Hindlimb muscle (tissue), 1 donor: ENCODE measurements at regions not wholly inside any gene's neighbourhood (a gene's known extent, or its start where the extent isn't known, plus 50 kb on each side); places are given as distances from the start of the nearest gene placed in this dataset.
A peak's percentile ranks its signal among the peaks of the same experiment; 100 is the strongest.
"Not testable (repeated sequence)": the region's sequence is repeated elsewhere in the genome, so short reads cannot be mapped to it uniquely, and the experiment has no call there.

ENCODE experiments used
- DNase-seq: peaks from one replicate; pipeline ENCODE4 v3.0.0-alpha.2; 2013

- DNase-seq = no peak
Measured at GRCh38 chr4:29966386-29966785, 753.8 kb upstream of the PCDH7 start.

DNA sequence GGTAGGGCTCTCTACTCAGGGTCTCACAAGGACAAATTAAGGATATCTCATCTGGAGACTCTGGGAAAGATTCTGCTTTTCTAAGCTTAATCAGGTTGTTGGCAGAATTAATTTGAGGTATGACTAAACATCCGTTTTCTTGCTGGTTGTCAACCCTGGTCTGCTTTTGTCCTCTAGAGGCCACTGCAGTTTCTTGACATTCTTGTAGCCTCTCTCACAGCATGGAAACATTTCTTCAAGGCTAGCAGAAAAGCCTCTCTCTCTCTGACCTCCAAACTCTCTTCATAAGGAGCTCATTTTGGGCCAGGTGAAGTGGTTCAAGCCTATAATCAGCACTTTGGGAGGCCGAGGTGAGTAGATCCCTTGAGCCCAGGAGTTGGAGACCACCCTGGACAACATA, 749.5 kb upstream of the PCDH7 start:
- DNase-seq = no peak

- DNase-seq = peak; percentile 3
Measured at GRCh38 chr4:29972121-29972520, 748.0 kb upstream of the PCDH7 start.

- DNase-seq = no peak
Measured at GRCh38 chr4:29983890-29984289, 736.3 kb upstream of the PCDH7 start.

- no peak for DNase-seq
Measured at GRCh38 chr4:30001628-30002027, 718.5 kb upstream of the PCDH7 start.

- no peak for DNase-seq
Measured at GRCh38 chr4:30002341-30002740, 717.8 kb upstream of the PCDH7 start.

- DNase-seq = no peak
Measured at GRCh38 chr4:30005995-30006394, 714.2 kb upstream of the PCDH7 start.

- DNase-seq = no peak
Measured at GRCh38 chr4:30024526-30024925, 695.6 kb upstream of the PCDH7 start.

GRCh38 chr4:30028826-30029225, 691.3 kb upstream of the PCDH7 start:
- no peak for DNase-seq

DNA sequence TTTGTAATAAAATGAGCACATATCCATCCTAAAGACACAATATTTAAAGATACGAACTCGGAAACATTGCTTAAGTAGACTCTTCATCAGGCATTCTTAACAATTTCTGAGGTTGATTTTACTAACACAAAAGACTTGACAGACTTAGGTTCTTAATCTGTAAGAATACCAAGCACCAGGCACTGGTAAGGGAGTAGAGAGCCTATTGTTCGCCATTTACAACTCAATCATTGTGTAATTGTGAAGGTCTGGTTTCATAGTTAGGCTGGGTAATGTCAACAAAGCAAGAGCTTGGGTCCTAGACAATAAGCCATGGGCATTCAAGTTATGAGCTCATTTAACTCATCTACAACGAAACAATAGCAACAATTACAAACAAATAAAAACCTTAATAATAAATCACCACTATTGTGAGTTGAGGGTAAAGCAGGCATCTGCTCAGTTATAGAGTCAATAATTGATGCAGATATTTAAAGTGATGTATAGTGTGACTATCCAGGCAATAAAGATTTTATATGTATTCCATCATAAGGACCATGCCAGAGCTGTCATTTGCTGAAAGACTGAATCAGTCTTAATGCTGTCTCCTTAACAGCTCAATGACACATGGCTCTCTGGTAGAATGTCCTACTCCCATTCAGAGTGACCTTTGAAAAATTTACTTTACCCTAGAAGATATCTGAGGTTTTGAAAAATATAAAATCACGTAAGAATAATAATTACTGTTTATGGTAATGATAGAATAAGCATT, 664.0 kb upstream of the PCDH7 start:
- no peak for DNase-seq

GRCh38 chr4:30068234-30068633, 651.9 kb upstream of the PCDH7 start:
- DNase-seq = no peak

DNA sequence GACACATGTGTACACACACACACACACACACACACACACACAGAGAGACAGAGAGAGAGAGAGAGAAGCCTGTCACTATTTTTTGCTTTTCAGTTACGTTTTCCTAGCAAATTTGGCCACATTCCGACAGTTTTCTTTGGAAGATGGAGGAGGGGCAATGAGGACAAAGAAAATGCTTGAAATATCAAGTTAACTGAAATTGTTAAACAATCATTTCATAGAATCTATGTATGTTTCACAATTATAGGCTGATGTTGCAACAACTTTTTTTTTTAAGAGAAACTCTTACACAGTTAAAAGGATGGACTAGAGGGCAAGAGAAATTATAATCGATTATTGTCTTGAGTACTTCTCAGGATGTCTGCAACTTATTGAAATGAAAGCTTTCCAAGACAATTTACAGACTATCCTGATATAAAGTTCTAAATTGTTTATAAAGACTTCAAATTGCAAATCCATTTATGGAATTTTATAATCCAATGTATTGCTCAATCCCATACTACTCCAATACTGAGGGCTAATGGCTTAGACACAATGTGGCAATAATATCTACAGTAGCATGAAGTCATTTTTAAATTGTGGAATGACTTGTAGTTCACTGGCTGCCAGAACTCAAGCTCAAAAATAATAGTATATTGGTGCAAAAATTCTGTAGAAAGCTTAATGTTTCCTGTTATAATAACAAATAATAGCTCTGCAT, 647.0 kb upstream of the PCDH7 start:
- DNase-seq = no peak

- not testable (repeated sequence) for DNase-seq
Measured at GRCh38 chr4:30092420-30093128, 627.6 kb upstream of the PCDH7 start.

- no peak for DNase-seq
Measured at GRCh38 chr4:30094887-30095286, 625.3 kb upstream of the PCDH7 start.

DNA sequence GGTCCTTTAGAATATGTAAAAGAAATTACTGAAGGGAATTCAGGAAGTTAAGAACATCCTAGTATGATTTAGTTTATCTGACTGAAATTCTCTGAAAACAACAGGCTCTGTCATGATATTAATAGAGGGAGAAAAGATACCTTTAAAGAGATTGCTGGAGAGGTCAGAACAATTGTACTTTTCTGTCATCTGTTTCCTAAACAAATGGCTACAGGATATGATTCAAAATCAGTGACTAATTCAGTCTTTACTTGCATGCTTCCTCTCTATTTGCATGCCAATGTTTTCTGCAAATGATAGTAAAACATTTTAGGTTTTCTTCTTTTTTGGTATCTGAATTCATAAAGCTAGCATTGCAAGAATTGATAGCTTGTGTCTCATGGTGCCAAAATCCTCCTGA, 616.7 kb upstream of the PCDH7 start:
- no peak for DNase-seq

GRCh38 chr4:30116401-30116800, 603.8 kb upstream of the PCDH7 start:
- DNase-seq = no peak

DNA sequence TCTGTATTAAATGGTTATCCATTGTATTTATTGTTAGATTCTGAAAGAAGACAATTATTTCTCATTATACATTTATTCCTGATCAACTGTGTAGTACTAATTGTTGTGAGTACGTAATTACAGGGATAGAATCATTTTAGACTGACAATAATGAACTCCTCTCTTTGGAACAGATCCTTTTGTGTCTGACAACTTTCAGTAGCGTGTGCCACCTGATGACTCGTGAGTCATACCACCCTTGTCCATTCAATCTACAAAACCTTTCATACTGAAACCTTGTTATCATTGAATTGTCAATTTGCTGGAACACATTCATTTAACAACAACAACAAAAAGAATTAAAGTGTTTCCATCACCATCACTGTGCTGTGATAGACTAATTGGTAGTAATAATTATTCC, 602.7 kb upstream of the PCDH7 start:
- no peak for DNase-seq

GRCh38 chr4:30122711-30123110, 597.5 kb upstream of the PCDH7 start:
- no peak for DNase-seq

GRCh38 chr4:30124621-30125020, 595.5 kb upstream of the PCDH7 start:
- not testable (repeated sequence) for DNase-seq

DNA sequence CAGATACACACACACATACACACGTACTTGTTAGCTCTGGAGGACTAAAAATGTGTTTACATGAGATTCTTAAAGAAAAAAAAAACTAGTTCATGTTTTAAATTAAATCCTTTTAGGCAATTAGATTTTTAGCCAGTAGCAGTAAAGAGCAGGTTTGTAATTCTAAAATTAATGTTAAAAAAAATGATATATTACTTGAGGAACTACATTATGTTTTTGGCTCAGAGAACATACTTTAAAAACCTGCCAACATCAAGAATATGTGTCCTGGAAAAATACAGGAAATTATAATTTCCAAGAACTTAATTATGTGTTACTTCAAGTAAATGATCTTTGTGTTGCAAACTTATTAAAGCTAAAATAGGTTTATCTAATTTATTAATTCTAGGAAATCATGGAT, 594.3 kb upstream of the PCDH7 start:
- no peak for DNase-seq

- DNase-seq = no peak
Measured at GRCh38 chr4:30126351-30126750, 593.8 kb upstream of the PCDH7 start.

- DNase-seq = not testable (repeated sequence)
Measured at GRCh38 chr4:30148828-30149227, 571.3 kb upstream of the PCDH7 start.

GRCh38 chr4:30149539-30149938, 570.6 kb upstream of the PCDH7 start:
- not testable (repeated sequence) for DNase-seq

DNA sequence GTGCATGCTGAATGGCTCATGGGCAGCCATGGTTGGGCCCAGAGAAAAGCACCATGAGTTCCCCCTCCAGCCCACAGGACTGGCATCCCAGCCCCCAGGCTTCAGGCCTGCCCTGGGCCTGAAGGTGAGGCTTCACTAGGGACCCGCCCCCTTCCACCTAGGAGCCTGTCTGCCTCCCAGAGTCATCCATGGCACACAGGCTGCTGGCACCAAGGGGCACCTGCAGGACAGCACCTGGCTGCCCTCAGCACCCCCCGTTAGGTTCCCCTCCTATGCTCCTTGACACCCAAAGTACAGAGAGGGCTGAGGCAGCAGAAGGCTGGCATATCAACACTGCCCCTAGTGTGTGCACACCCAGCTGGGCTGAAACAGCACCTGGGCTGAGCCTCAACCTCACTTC, 566.7 kb upstream of the PCDH7 start:
- DNase-seq = no peak
